Inferior parietal cortex (tissue), 1 donor: ENCODE measurements at regions not wholly inside any gene's neighbourhood (a gene's known extent, or its start where the extent isn't known, plus 50 kb on each side); places are given as distances from the start of the nearest gene placed in this dataset.
"Not testable (repeated sequence)": the region's sequence is repeated elsewhere in the genome, so short reads cannot be mapped to it uniquely, and the experiment has no call there.

Experiments used
- DNase-seq: peaks from one replicate; pipeline ENCODE4 v3.0.0-alpha.2; 2016; ENCODE audit errors: extremely low spot score

DNA sequence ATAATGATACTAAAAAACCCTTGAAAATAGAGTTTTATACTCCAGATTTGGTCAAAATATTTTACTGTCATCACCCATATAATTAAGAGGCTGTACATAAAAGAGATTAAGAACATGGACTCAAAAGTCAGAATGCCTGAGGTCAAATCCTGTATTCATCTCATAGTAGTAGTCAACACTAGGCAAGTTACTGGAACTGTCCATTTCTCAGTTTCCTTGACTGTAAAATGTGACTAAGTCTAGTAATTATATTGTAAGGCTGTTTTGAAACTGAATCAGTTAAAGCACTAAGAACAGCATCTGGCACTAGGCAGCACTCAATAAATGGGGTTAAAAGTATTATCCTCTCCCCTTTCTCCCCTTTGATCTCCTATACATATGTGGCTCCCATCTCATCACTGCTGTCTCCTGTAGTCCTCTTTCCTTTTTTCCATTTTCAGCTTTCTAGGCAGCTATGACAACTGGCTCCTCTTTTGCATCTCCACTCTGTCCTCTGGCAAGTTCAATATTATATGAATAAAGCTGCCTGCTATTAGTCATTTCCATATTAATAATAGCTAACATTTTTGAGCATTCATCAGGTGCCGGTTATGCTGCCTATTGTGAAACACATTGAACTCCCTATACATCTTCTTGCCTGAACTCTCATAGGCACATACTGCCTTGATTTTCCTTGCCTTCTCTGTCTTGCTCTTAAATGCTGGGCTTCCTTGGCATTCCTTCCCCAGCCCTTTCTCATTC is 185.8 kb upstream of the NREP start:
- DNase-seq, result no peak

DNA sequence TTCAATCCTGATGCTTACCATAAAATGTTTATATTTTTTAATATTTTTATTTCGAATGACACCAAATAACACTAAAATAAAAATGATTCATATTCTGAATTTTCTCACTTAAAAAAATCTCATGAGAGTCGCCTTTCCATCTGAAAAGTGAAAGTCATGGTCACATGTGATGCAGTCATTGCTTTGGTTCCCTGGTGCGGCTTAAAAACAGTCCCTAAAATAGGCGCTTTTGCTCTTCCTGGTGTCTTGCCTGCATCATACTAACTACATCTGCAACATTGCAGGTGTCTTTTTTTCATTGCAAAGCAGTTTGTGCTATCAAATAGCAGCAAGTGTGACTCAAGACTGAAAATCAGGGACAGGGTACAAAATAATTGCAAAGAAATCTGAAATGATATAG is 185.2 kb upstream of the NREP start:
- no peak for DNase-seq

DNA sequence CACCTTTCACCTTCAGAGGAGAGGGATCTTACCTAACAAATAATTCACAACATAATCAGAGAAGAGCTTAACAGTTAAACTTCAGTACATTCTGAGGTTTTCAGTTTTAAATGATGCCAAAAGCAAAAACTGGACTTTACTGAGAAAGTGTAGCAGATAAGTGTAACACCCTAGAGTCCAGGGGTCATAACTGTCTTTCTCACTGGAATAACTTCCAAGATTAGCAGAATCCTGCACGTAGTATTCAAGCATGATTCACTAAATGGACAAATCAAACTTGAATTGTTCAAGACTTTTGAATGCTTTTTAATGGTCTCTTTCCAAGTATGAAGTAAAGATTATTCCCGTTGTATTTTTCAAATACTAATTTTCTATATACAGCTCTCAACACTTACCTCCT is 180.1 kb upstream of the NREP start:
- DNase-seq, result no peak

DNA sequence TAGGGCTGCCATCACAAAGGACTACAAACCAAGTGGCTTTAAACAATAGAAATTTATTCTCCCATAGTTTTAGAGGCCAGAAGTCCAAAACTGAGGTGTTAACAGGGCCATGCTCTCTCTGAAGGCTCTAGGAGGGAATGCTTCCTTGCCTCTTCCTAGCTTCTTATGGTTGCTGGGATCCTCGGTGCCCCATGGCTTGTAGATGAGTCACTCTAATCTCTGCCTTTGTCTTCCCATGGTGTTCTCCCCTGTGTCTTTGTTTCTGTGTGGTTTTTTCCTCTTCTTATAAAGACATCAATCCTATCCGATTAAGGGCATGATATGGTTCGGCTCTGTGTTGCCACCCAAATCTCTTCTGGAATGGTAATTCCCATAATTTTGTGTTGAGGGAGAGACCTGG is 178.8 kb upstream of the NREP start:
- no peak for DNase-seq

DNA sequence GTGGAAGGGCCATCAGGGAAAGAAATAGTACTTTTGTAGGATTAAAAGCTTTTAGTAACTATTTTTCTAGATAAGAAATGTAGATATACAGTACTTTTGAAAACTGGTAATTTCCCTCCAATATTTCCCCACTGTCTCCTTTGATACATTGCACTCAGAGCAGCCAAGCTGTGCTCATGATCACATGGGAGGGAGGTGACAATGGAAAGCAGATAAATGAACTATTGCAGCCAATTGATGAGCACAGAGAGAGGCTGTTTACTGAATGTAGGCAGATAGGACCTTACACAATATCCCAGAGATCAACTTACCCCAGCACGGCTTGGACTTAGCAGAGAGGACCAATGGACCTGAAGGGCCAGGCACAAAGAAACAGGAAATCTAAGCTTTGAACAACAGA is 178.0 kb upstream of the NREP start:
- no peak for DNase-seq

DNA sequence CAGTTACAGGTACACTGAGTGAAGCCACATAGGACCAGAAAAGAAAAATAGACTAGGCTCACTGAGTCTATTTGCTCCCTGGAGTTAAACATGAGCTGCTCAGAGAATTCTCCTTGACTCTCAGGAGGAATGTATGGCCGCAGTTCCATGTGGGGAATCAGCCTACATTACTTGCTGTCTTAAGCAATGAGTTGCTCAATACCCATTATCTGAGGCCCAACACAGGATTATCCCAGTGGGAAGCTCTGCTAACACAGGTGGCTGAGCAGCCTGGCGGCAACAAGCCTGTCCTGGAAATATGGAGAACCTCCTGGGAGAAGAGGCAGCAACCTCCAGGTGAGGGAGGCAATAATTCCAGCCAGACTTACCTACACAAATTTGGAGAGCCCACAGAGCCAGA is 177.5 kb upstream of the NREP start:
- DNase-seq, result no peak

DNA sequence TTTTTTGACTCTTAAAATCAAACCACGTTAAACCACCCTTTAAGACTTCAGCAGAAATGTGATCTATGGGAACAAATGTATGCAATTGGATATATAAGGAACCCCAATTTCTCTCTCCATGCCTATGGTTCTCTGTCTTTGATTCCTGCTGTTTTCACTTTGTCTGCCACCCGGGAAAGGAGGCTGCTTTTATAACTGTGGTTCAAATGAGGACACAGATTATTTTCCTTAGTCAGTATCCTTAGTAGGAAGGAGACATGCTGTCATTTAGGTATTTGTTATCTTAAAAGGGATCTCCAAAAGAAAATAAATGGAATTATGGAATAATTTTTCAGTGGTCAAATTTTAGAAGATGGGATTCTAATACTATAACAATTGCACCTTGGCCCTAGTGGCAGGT is 176.1 kb upstream of the NREP start:
- no peak for DNase-seq

DNA sequence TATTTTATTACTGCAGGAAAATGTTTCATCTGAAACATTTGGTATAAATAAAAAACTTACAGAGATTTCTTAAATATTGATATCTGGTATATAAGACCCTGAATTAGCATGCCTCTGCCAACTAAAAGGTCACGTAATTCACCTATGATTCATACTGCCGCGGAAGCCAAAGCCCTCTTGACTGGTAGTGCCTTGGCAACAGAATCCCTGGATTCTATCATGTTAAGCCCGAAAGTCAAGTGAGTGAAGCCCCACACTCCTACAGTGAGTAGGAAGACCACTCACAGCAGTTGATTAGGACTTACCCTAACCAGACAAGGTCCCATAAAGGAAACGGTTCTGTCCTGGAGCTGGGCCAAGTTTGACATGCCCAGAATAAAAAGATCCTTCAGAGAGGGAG is 175.6 kb upstream of the NREP start:
- no peak for DNase-seq

DNA sequence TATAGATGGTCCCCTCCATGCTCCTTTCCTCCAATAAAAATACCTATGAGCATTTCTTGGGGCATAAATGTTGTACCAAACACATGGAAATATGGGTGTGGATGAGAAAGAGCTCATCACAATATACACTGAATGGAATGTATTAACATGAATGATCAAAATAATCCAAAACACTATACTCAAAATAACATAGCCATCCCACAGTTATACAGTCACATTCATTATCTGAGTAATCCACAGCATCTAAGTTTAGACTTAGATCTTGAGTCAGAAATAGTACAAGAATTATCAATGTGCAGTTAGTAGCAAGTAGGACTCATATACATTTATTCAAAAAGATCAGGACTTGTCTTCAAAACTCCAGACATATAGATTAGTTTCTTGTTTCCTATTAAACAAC is 175.2 kb upstream of the NREP start:
- DNase-seq, result no peak

DNA sequence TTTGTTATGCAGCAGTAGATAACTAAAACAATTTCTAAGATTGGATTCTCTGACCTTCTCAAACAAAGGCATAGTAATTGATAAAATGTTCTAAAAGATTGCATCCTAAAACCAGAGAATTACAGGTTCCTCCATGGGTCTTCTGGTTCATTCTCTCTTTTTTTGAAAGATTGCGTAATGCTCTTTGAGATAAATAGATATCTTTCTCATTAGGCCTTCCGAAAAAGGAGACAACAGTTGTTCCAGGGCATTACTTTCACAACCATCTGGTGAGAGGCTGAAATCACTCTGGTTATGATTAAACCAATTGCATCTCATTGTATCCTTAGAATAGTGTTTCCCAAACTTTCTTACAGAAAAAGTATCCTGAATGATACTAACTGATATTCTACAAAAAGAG is 174.7 kb upstream of the NREP start:
- DNase-seq, result no peak

DNA sequence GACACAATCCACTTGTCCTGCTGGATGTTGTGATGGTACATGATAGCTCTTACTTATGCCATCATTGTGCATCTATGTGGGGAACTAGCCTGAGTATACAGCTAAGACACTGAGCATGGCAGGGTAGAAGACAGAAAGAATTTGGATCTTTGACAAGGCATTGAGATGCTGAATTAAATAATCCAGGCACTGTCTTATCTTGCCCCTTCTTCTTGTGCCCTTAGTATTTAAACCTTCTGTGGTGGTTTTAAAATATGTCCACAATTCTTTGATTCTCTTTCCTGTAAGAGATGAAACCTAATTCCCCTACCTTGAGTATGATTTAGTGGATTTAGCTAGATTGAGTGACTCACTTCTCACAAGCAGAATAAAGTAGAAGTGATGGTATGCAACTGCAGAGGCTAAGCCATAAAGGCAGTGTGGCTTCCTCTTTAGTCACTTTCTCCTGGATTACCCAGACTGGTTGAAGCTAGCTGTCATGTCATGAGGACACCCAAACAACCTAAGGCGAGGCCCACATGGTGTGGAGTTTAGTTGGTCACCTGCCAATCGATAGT is 174.0 kb upstream of the NREP start:
- DNase-seq, result no peak

DNA sequence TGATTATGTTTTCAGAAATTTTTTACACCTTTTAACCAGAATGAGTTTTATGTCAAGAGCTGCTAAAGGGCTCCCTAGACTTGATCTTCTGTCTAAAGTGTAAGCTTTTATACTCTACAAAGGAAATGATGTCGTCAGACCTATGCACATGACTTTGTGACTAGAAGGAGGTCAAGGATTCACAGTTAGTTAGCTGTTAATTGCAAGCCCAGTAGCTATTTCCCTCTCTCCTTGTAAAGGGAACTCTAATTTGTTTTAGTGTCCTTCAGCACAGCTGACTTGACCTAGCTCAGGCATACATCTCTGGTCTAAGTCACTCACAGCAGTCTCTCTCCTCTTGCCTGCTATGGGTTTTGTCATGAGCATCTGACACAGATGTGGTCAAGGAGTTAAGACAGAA is 173.5 kb upstream of the NREP start:
- DNase-seq, result no peak

DNA sequence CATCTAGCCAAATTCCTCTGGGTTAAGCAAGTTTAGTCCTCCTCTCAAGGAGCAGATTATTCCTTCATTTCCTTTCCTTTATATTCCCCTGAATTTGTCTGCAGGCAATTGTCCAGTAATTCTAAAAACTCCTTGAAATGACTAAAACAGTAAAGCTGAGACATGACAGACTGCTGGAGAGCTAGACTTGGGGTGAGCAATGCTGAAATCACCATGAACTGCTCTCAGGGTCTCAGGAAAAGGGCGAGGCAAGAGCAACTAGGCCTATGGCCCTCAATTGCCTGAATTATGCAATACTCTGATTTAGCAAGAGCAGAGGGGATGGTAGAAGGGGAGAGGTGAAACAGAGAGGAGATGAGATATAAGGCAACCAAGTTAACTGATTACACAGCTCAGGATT is 172.9 kb upstream of the NREP start:
- no peak for DNase-seq

DNA sequence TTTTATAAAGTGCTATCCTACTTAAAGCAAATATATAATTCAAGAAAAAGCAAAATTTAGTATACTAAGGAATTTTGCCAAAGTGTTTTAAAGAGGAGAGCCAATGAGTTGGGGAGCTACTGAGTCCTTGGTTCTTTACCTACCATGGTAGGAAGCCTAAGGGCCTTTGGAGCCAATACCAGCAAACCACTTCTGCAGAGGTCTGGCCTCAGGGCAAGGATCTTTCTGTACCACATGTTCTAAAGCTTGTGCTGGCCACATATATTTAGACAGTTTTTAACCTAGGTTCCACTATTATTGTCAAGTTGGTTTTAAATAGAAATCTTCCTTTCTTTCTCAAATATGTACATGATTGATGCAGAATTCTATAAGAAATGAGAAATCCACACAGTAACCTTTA is 172.3 kb upstream of the NREP start:
- no peak for DNase-seq

DNA sequence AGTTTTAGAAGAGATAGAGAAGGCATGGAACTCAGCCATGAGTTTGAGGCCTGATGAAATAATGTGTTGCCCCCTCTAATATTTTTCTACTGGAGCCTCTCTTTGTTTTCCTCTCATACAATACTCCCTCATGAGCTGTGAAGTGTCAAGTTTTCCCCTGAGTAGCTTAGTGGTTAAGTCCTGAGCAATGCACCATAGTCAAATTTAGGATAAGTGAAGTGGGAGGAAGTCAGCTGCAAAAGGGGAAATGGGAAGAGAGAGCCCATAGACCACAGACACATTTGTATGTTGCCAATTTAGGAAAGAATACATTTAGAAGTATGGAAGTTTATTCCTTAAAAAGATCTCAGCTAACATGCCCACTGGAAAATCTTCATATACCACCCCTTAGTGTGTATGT is 171.5 kb upstream of the NREP start:
- DNase-seq, result no peak

DNA sequence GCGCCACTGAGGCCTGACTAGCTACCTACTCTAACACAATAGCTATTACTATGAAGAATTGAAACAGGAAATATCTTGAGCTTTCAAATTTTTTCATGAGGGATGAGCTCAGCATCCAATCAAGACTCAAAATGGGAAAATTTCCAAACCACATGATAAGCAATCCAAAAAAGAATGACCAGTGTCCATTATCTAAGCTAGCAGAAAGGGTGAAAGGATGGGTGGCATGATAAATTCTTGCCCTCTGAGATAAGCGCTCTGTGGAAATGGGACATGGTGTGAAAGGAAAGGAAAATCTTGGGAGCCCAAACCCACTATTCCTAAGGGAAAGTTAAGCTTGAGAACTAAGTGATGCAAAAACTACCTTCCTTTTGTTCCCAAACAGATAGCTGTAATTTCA is 170.2 kb upstream of the NREP start:
- DNase-seq, result no peak

DNA sequence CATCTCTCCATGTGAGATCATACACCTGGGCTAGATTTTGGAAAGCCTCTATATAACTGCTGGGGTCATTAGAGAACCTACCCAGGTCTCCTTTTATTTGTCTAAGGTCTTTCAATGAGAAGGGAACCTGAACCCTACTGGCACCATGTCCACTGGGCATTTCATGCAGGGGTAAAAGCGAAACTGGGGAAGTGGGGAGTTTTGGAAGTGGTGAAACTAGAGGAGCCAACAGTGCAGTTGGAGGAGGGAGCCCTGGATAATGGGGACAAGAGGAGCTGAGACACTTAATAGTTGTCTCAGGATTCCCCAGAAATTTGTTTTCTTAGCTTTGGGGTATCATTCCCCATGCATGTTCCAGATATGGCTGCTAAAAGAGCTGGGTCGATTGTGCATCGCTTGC is 169.0 kb upstream of the NREP start:
- no peak for DNase-seq

DNA sequence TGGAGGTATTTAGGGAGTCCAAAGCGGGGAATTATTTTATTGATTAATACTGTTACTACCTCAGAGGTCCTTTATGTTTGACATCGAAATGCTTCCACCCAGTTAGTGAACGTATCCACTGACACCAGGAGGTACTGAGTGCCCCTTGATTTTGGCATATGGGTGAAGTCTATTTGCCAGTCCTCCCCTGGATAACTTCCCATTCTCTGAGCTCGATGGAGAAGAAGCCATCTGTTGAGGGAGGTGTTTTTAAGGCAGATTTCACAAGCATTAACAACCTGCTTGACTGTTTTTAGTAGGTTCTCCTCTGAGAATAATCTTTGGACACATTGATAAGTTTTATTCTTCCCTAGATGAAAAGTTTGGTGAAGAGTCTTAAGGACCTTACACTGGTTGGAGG is 165.3 kb upstream of the NREP start:
- no peak for DNase-seq

DNA sequence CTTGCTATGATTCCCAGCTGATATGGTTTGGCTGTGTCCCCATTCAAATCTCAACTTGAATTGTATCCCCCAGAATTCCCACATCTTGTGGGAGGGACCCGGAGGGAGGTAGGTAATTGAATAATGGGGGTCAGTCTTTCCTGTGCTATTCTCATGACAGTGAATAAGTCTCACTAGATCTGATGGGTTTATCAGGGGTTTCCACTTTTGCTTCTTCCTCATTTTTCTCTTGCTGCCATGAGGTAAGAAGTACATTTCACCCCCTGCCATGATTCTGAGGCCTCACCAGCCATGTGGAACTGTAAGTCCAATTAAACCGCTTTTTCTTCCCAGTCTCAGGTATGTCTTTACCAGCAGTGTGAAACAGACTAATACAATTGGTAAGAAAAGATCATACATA is 164.7 kb upstream of the NREP start:
- not testable (repeated sequence) for DNase-seq

DNA sequence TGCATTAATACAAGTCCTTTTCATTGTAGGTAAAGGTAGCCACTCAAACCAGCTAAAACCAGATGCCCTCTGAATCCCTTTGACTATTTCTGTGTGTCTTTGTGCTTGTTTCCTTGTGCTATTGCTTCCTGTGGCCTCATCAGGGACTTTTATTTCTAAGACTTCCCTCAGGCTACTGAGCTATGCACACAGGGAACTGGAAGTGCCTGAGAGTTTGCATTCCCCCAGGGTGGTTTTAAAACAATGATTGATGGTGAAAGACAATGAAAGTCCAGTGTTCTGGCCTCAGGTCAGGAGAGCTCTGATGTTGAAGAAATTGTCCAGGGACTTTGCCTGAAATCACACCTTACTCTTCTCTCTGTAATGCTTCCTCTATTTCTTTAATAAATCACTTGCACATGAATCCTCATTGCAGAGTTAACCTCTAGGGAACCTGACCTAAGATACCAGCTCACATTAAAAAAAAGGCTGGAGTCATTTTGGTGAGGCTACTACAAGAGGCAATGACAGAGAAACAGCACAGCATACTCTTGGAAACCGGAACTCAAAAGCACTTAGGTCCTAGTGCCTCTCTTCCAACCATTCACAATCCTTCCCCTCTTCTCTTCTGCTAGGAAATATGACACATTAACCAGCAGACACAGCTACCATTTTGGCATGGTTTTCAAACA is 158.1 kb upstream of the NREP start:
- DNase-seq, result no peak

DNA sequence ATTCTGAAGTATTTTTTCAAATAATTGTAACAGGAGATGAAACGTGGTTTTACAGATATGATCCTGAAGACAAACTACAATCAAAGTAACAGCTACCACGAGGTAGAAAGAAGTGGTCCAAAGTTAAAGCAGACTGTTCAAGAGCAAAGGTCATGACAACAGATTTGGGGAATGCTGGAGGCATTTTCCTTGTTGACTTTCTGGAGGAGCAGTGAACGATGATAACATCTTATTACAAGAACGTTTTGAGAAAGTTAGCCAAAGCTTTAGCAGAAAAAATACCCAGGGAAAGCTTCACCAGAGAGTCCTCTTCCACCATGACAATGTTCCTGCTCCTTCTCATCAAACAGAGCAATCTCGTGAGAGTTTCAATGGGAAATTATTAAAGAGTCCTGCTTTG is 145.4 kb upstream of the NREP start:
- no peak for DNase-seq

DNA sequence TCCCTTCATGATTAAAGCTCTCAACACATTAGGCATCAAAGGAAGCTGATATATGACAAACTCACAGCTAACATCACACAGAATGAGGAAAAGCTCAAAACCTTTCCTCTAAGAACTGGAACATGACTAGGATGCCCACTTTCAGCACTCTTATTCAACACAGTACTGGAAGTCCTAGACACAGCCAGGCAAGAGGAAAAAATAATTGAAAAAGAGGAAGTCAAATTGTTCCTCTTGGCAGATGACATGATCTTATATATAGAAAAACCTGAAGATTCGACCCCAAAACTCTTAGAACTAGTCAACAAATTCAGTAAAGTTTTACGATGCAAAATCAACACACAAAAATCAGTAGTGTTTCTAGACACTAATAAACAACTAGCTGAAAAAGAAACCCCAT is 144.3 kb upstream of the NREP start:
- DNase-seq, result no peak

DNA sequence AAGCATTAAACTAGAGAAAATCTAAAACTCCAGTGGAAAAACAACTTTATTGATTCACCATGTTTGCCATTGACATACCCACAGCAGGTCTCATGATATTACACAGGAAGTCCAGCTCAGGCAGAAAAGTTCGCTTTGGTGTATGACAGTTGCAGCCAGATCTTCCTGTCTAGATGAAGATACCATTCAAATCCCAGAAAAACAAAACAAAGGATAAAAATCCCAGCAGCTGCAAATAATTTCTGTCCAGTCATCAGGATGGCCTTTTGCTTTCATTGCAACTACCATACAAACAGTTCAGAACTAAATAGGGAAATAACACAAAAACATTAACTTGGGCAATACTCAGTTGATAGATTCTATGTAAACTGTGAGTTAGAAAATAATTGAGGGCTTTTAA is 136.0 kb upstream of the NREP start:
- DNase-seq, result no peak

DNA sequence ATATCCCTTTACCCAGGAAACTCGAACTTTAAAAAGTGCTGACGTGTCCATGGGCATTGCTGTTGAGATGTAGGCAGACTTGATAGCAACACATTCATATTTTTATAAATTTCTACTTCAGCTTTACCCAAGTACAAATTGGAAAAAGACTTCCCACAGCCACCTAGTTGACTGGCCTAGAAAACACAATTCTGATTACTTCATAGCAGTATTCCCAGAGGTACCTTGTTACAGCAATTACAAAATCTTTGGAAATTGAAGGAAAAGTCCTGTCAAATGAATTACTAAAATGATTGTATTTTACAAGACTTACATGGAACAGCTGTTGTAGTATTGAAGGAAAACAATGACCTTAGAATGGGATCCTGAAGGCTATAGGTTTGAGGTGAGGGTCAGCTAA is 130.7 kb upstream of the NREP start:
- DNase-seq, result no peak
